A172 (cell line): ENCODE measurements at regions not wholly inside any gene's neighbourhood (a gene's known extent, or its start where the extent isn't known, plus 50 kb on each side); places are given as distances from the start of the nearest gene placed in this dataset.
A peak's percentile ranks its signal among the peaks of the same experiment; 100 is the strongest.
"Not testable (repeated sequence)": the region's sequence is repeated elsewhere in the genome, so short reads cannot be mapped to it uniquely, and the experiment has no call there.

ENCODE experiments used
- DNase-seq: peaks from one replicate; pipeline ENCODE4 v3.0.0-alpha.2; 2015; ENCODE audit warnings: low spot score

GRCh38 chr19:28444362-28444761, 768.6 kb downstream of the UQCRFS1 start:
- DNase-seq = no peak

GRCh38 chr19:28443361-28443760, 769.6 kb downstream of the UQCRFS1 start:
- DNase-seq = no peak

DNA sequence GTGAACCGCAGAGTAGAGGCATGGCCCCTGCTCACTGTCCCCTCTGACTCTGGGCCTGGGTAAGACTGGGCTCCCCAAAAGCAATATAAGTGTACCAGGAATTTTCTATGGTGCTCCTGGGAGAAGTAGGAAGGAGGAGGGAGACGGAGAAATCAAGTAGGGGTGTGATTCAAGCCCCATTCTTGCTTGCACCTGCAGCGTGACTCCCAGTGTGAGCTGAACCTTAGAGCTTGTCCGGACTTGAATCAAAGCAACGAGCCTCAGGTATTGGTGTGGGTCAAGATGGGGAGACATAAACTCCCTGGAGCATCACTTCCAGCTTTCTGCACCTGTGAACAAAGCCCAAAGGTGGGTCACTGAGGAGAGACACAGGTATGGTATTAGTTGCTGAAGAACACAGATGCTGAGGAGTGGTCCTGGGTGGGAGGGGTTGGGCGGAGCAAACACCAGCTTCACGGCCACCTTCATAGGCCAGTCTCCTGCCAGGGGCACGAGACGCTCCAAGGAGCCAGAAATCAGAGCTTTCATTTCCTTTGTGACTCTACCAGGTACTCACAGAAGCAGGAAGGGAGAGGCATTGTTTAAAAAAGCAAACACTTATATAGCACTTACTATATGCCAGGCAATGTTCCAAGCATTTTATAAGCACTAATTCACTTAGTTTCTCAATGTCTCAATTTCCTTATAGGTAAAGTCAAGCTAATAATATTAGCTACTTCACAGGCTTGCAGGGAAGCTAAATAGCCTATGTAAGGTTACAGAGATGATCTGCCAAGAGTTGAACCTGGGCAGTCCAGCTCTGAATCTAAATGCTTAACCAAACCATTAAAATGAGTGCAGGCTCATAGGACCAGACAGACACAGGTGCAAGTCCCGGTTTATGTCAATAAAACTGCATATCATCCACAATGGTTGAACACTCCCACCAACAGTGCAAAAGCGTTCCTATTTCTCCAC, 775.3 kb downstream of the UQCRFS1 start:
- no peak for DNase-seq

- DNase-seq = no peak
These were observed 776.6 kb downstream of the UQCRFS1 start for GRCh38 chr19:28436320-28436719.

GRCh38 chr19:28435551-28436271, 777.2 kb downstream of the UQCRFS1 start:
- no peak for DNase-seq

DNA sequence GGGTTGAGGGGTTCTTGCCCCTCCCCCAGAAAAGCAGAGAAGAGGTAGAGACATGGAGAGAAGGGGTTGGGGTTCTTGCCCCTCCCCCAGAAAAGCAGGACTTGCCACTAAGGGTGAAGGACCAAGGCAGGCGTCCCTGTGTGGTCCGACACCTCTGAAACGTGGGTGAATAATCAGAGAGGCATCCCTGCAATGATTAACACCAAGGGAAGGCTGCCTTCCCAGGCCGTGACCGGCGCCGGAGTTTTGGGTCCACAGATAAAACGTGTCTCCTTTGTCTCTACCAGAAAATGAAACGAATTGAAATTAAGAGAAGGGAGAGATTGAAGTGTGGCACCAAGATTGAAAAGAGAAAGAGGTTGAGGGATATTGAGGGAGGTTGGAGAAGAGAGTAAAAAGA, 778.2 kb downstream of the UQCRFS1 start:
- not testable (repeated sequence) for DNase-seq

DNA sequence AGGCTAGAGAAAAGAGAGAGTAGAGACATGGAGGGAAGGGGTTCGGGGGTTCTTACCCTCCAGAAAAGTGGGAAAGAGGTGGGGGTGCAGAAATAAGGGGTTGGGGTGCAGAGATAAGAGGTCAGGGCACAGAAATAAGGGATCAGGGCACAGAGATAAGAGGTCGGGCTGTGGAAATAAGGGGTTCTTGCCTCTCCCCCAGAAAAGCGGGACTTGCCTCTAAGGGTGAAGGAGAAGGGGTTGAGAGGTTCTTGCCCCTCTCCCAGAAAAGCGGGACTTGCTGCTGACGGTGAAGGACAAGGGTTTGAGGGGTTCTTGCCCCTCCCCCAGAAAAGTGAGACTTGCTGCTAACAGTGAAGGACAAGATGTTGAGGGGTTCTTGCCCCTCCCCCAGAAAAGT, 778.6 kb downstream of the UQCRFS1 start:
- DNase-seq = not testable (repeated sequence)

DNA sequence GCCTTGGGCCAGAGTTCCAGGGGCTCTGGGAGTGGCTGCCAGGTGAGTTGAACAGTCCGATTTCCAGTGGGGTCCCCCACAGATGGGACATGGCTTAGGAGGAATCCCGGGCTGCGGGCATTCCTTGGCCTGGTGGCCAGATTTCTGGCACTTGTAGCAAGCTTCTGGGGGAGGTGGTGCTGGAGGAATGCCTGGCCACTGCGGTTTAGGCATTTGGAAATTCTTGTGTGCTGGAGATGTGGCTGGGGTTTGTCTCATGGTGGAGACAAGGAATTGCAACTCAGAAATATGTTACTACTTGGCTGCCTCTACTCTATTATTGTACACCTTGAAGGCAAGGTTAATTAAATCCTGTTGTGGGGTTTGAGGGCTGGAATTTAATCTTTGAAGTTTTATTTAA, 779.8 kb downstream of the UQCRFS1 start:
- DNase-seq = peak; percentile 68

- DNase-seq = no peak
These were observed 782.7 kb downstream of the UQCRFS1 start for GRCh38 chr19:28430214-28430613.

- DNase-seq = no peak
These were observed 783.6 kb downstream of the UQCRFS1 start for GRCh38 chr19:28429356-28429755.

DNA sequence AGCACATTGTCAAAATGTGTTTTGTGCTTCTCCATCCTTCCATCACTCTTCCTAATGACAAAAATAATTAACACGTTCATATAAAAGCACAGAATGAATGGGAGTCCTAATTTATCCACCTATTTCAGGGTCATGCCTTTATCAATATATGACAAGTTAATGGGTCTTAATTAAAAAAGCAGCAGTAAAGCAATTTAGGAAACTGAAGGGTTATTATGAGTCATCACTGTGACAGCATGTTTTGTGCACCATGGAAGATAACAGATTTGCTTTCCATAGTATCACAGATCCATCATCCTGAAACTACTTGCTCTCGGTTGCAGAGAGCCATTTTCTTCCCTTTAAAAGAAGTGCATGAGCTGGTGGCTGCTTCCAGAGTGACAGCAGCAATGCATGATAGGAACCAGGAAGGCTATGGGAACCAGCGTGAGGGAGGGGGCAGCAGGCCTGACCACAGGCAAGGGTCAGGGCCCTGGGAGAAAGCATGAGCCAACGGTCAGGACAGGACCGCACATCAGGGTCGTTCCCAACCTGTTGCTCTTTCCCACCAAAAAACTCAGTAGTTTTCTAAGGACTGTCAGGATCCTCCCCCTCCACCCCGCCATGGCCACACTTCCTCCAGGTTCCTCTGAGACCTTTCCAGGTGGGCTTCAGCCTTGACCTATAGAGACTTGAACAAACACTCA, 784.1 kb downstream of the UQCRFS1 start:
- DNase-seq = no peak

- peak; percentile 27 for DNase-seq
These were observed 785.4 kb downstream of the UQCRFS1 start for GRCh38 chr19:28427376-28428083.

GRCh38 chr19:28426730-28427225, 786.2 kb downstream of the UQCRFS1 start:
- DNase-seq = peak; percentile 80

DNA sequence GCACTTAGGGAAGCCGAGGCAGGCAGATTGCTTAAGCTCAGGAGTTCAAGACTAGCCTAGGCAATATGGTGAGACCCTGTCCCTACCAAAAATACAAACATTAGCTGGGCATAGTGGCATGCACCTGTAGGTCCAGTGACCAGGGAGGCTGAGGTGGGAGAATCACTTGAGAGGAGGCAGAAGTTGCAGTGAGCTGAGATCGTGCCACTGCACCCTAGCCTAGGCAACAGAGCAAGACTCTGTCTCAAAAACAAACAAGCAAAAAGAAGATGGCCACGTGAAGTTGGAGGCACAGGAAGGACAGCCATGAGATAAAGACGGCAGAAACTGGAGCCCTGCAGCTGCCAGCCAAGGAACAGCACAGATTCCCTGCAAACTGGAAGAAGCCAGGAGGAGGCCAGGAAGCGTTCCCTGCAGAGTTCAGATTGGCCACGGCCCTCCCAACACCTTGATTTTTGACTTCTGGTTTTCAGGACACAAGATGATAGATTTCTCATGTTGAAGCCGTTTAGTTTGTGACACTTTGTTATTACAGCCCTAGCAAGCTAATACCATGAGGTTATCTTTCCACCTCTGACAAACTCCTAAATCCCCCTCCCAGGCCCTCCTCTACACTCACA, 786.7 kb downstream of the UQCRFS1 start:
- no peak for DNase-seq

- DNase-seq = peak; percentile 73
These were observed 787.7 kb downstream of the UQCRFS1 start for GRCh38 chr19:28425046-28425931.

DNA sequence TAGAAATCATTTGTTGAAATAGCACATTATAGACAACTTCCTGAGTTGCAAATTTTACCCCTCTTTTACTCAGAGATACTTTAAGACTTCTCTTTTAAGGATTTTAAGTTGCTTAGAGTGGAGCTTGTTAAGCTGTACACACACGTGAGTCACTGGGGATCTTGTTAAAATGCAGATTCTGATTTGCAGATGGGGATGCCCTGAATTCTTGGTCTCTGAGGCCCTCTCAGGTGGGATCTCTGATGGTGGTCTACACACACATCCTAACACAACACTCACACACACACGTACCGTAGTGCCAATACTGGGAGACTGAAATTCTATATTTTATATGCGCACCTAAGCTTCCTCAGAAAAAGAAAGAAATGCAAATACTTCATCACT, 788.3 kb downstream of the UQCRFS1 start:
- no peak for DNase-seq

- no peak for DNase-seq
These were observed 788.9 kb downstream of the UQCRFS1 start for GRCh38 chr19:28424077-28424476.

DNA sequence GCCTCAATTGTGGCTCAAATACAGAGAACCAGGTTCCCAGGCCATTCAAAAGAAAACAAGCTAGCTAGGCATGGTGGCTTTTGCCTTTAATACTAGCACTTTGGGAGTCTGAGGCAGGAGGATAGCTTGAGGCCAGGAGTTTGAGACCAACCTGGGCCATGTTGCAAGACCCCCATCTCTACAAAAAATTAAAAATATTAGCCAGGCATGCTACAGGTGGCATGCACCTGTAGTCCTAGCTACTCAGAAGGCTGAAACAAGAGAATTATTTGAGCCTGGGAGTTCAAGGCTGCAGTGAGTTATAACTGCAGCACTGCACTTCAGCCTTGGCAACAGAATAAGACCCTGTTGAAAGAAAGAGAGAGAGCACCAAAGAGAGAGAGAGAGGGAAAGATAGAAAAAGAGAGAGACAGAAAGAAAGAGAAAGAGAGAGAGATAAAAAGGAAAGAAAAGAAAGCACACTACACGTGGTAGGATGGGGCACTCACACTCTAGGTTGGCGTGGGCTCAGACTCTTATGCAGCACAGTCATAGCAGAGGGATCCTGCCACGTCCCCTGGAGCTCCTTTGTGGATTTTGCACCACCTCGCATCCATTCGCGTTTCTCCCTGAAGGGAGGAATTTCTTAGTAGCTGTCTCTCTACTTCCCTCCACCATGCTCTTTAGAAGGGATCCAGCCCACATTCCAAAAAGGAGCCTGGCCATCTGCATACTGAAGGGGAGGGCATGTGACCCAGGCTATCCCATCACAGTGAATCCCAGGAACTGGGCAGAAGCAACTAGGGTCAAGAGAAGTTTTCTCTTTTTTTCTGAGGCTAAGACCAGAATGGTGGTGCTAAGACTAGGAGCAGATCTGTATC, 789.9 kb downstream of the UQCRFS1 start:
- no peak for DNase-seq

DNA sequence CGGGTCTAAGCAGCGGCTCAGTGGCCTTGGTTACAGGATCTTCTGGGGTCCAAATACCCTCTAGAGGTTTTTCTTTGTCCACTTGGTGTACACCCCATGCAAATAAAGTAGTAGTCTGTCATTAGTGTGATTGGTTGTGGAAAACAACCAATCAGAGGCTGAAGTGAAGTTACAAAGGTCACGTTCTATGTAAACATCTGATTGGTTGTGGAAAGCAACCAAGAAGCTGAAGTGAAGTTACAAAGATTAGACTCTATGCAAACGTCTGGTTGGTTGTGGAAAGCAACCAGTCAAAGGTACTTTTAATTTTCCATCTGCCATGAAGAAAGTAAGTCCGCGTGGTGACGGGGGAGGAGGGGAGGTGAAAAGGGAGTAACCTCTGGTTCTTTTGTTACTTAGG, 790.9 kb downstream of the UQCRFS1 start:
- no peak for DNase-seq
